Medulla oblongata (tissue), 1 donor: ENCODE measurements at regions not wholly inside any gene's neighbourhood (a gene's known extent, or its start where the extent isn't known, plus 50 kb on each side); places are given as distances from the start of the nearest gene placed in this dataset.
A peak's percentile ranks its signal among the peaks of the same experiment; 100 is the strongest.

Experiments used
- DNase-seq: peaks from one replicate; pipeline ENCODE4 v3.0.0-alpha.2; 2015; ENCODE audit errors: extremely low spot score

GRCh38 chr5:97400537-97400936, 217.5 kb upstream of the RIOK2 start:
- DNase-seq = no peak

DNA sequence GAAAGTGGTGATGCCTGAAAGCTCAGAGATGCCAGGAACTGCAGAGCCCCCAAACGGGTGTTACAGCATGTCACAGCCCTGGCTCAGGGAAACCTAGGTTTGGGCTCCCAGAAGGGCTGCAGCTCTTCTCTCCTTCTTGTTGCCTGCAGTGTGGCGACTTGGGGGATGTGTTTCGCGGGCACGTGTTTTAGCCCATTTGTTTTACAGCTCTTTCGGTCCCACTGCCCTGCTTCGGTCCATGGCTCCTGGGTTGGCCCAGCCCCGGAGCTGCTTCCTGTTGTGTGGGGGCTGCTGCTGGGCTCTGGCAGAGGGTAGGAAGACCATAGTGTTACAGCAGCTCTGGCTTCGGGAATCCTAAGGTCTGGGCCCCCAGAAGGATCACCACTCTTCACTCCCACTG, 222.9 kb upstream of the RIOK2 start:
- DNase-seq = no peak

DNA sequence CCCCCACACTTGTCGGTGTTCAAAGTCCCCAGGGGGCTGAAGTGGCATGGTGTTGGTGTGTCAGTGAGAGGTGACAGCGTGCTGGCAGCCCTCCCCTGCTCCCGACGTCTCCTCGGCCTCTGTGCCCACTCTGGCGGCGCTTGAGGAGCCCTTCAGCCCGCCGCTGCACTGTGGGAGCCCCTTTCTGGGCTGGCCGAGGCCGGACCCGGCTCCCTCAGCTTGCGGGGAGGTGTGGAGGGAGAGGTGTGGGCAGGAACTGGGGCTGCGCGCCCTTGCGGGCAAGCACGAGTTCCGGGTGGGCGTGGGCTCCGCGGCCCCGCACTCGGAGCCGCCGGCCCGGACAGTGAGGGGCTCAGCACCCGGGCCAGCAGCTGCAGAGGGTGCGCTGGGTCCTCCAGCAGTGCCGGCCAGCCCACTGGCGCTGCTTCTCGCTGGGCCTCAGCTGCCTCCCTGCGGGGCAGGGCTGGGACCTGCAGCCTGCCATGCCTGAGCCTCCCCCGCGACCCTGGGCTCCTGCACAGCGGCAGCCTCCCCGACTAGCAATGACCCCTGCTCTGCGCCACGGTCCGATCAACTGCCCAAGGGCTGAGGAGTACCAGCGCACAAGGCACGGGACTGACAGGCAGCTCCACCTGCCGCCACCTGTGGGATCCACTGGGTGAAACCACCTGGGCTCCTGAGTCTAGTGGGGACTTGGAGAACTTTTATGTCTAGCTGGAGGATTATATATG, 224.1 kb upstream of the RIOK2 start:
- no peak for DNase-seq

- no peak for DNase-seq
Observed at GRCh38 chr5:97408331-97408730, 225.3 kb upstream of the RIOK2 start.

GRCh38 chr5:97412959-97413358, 229.9 kb upstream of the RIOK2 start:
- DNase-seq = no peak

GRCh38 chr5:97417986-97418385, 234.9 kb upstream of the RIOK2 start:
- DNase-seq = no peak

DNA sequence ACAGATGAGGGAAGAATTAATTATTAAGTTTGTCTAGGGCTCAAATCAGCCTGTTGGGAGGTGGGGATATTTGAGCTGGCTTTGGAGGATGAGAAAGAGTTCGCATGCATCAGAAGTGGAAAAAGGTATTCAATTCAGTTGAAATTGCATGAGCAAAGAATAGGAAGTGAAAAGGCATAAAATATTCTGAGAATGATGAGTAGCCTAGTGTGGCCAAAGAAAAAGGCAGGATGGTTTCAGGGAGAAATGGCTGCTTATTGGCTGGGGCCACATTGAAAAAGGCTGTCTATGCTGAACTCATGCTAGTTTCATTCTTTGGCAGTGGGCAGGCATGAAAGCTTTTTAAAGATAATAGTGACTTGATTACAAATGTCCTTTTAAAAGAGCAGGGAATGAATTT, 235.4 kb upstream of the RIOK2 start:
- peak; percentile 12 for DNase-seq

DNA sequence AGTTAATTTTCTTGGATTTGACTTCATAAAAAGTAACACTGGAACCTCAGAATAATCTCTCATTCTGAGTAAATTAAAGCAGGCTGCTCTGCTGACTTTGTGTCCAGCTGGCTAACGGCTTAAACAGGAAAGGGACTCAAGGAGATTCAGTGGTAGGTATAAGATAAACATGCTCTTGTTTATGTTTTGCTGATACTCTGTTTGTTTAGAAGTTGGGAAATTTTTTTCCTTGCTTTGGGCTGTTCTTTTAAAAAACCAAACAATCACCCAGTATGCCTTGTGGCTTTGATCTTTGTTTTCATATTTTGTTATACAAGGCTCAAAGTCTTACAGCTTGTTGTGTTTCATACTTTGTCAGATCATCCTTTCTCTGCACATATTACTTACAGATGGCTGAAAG, 237.6 kb upstream of the RIOK2 start:
- DNase-seq = no peak

DNA sequence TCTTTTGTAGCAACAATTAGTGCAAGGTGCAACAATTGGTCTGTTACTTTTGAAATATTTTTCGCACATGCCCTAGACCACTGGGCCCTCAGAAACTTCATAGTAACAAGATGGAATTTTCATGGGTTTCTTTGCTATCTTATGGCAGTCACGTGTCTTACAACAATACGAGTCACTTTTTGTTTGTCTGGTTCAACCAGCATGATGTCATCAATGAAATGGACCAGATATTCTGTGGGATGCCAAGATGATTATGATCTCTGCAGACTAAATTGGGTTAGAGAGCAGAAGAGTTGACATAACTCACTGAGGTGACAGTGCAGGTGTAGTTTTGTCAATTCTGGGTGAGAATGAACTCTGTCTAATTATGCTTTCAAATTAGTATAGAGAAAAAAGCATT, 239.6 kb upstream of the RIOK2 start:
- DNase-seq = no peak

DNA sequence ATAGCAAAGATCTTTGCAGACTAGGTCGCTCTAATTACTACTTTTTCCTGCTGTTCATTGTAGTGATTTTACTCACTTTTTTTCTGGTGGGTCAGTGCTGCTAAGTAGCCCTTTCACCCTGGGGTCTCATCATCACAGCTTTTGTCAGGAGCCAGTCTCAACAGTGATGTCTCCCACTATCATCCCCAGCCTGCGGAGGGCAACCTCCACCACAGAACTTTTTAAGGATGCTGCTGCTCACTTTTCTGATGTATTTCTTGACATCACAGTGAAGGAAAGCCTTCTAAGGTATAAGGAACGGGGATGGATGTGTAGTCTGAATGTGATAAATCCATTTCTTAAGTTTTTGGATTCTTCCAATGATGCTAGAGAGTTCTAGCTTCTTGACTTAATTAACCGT, 242.5 kb upstream of the RIOK2 start:
- DNase-seq = peak; percentile 45

- DNase-seq = no peak
Observed at GRCh38 chr5:97427235-97427634, 244.2 kb upstream of the RIOK2 start.

- no peak for DNase-seq
Observed at GRCh38 chr5:97434021-97434420, 251.0 kb upstream of the RIOK2 start.

GRCh38 chr5:97436405-97436804, 253.4 kb upstream of the RIOK2 start:
- DNase-seq = no peak

DNA sequence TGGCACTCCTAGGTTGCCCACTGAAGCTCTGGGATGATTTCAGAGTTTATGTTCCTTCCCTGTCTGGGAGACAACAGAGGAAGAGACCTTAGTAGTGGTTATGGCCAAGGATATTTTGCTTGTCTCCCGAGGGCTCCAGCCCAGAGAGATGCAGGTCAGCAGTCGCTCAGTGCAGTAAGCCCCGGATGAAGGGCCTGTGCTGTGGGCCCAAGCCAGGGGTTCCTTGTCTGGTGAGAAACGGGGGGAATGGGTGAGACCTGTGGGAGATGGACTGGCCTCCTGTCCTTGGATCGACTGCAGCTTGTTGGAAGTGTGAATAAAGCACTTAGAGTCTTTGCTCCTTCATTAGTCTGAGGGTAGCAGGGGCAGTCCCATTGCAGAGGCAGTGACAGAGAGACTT, 260.7 kb upstream of the RIOK2 start:
- DNase-seq = no peak

DNA sequence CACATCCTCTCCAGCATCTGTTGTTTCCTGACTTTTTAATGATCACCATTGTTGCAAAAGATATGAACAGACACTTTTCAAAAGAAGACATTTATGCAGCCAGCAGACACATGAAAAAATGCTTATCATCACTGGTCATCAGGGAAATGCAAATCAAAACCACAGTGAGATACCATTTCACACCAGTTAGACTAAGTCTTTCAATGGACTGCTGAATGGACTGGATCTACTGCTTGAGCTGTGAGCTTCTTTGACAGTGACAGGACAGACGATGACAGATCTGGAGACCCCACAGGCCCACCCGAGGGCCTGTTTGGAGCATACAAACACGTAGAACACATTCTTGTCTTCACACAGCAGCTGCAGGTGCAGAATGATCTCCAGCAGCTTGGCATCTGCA, 266.1 kb upstream of the RIOK2 start:
- no peak for DNase-seq

- DNase-seq = peak; percentile 82
Observed at GRCh38 chr5:97452646-97453045, 269.6 kb upstream of the RIOK2 start.

GRCh38 chr5:97453263-97453662, 270.2 kb upstream of the RIOK2 start:
- DNase-seq = peak; percentile 9

GRCh38 chr5:97454015-97454414, 271.0 kb upstream of the RIOK2 start:
- no peak for DNase-seq

DNA sequence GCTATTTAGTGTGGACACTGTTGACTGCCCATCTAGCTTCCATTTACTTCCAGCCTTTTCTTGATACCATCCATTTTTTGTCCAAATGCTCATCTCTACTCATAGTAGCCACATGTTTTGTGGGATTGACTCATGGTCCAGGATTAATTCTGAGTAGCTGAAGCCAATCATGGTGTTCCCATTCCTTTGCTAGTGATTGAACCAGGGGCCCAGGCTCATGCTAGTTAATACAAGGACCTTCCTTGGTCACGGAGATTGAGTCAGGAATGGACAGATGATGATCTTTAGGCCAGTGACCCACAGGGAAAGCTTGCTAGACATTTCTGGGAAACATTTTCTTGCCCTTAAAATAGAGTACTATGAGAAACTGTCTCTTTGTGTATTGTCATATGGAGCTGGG, 272.9 kb upstream of the RIOK2 start:
- no peak for DNase-seq

- no peak for DNase-seq
Observed at GRCh38 chr5:97458851-97459250, 275.8 kb upstream of the RIOK2 start.

GRCh38 chr5:97471951-97472350, 288.9 kb upstream of the RIOK2 start:
- no peak for DNase-seq

DNA sequence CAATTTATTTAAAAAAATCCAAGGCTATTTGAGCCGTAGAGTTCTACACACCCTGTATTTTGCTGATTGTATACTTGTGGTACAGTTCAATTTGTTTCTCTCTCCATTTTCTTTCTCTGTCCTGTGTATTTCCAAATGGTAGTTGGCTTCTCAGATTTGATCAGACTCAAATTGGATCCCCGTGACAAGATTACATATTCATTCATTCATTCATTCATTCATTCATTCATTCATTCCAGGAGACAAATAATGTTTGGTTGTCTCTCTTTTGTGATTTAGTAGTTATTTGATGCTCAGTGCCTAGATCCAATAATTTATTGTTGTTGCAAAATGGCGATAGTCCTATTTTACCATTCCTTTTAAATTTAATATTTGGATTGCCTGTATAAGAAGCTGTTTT, 292.8 kb upstream of the RIOK2 start:
- DNase-seq = no peak

DNA sequence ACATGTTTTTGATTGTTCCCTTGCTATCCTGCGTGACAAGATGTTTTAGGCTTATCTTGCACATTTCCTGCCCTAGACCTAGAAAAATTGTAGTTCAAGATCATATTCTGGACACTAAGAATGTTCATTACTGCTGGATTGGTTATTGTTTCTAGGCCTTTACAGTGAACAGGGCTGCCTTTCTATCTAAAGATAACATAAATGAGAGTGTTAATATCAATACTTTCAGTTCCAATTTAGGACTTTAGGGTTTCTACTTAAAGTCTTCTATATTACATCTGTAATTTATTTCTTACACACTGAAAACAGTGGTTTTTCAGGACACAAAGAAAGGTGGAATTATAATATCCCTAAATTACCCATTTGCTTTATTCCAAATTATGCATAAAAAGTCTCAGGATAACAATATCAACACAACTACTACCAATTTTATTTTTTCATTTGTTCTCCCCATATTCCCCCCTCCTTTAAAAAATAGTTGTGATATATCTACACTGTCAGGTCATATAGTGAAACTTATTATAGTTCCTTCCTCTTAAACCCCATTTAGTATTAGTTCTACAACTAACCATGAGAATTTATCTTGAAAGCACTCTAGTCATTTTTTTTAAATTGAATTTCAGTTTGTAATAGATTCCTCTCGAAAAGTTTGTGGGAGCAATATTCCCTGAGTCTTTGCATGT, 293.9 kb upstream of the RIOK2 start:
- DNase-seq = no peak

DNA sequence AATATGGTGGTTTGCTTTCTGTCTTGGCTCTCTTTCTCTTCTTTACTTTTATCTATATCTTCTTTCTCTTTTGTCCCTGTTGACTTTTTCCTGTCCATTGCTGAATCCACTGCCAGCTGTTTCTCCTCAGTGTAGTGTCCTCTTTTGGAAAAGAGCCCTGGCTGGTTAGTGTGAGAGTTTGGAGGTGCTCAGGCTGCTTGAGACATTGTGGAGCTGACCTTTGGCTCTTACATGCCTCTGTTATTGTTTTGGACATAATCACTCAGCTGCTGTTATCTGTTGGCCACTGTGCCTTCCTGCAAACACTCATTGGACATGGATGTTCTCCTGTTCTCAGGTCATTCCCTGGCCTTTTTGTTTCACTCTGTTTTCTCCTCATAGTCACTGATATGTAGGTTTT, 295.4 kb upstream of the RIOK2 start:
- DNase-seq = no peak
